SJCRH30 (cell line): ENCODE measurements at regions not wholly inside any gene's neighbourhood (a gene's known extent, or its start where the extent isn't known, plus 50 kb on each side); places are given as distances from the start of the nearest gene placed in this dataset.
"Not testable (repeated sequence)": the region's sequence is repeated elsewhere in the genome, so short reads cannot be mapped to it uniquely, and the experiment has no call there.

Experiments used
- DNase-seq, 2 experiments: peaks; one replicate each; pipeline ENCODE4 v3.0.0-alpha.2; 2015 to 2020
- H3K27ac ChIP-seq: fragments of 250-450 bp; sonication (Bioruptor Pico); 2 replicates; pipeline ENCODE4 v1.5.1; 2020; ENCODE audit warnings: mild to moderate bottlenecking, moderate library complexity
- H3K27me3 ChIP-seq: fragments of 250-450 bp; sonication (Bioruptor Pico); 2 replicates; pipeline ENCODE4 v1.5.1; 2020; ENCODE audit warnings: mild to moderate bottlenecking, moderate library complexity
- H3K36me3 ChIP-seq: fragments of 250-450 bp; sonication (Bioruptor Pico); 2 replicates; pipeline ENCODE4 v1.5.1; 2020; ENCODE audit warnings: mild to moderate bottlenecking, moderate library complexity
- H3K4me1 ChIP-seq: fragments of 250-450 bp; sonication (Bioruptor Pico); 2 replicates; pipeline ENCODE4 v1.5.1; 2020; ENCODE audit warnings: mild to moderate bottlenecking, moderate library complexity
- H3K4me3 ChIP-seq: fragments of 250-450 bp; sonication (Bioruptor Pico); 2 replicates; pipeline ENCODE4 v1.5.1; 2020; ENCODE audit warnings: mild to moderate bottlenecking, moderate library complexity
- H3K9me3 ChIP-seq: fragments of 250-450 bp; sonication (Bioruptor Pico); replicated peaks from 2 replicates; pipeline ENCODE4 v1.5.1; 2020; ENCODE audit warnings: mild to moderate bottlenecking, moderate library complexity

GRCh38 chr5:39559923-39560322 lies 135.1 kb upstream of the DAB2 start:
- Histone ChIP-seq H3K4me3 (no peak overlapping the region), H3K27ac (no peak overlapping the region), H3K4me1 (no peaks in the 10 kb centered on the region), H3K27me3 (peaks cover 6% of the 10 kb centered on the region), H3K36me3 (no peaks in the 10 kb centered on the region), H3K9me3 (no peaks in the 10 kb centered on the region; the same call in 1 of the 2 replicates)
- no peak for DNase-seq

- no peak overlapping the region for H3K27ac ChIP-seq
- H3K27me3 ChIP-seq, result peaks cover 6% of the 10 kb centered on the region
- no peaks in the 10 kb centered on the region for H3K4me1 ChIP-seq
- DNase-seq, result no peak
- H3K9me3 ChIP-seq, result no peaks in the 10 kb centered on the region; the same call in 1 of the 2 replicates
- no peaks in the 10 kb centered on the region for H3K36me3 ChIP-seq
- H3K4me3 ChIP-seq, result no peak overlapping the region
Measured at GRCh38 chr5:39558541-39558940, 133.8 kb upstream of the DAB2 start.

DNA sequence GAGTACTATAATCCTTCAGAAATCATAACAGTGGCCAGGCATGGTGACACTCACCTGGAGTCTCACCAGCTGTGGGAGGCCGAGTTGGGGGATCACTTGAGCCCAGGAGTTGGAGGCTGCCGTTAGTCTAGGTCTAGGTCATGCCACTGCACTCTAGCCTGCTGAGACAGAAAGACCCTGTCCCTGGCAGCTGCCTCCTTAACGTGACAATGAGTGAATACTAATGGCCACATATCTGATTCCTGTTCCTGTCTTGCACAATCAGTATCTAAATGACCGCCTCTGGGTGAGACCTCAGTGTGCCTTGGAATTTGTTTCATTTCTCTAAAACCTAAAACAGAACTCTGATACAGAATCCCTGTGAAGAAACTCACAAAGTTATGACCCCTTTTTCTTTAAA lies 131.0 kb upstream of the DAB2 start:
- Histone ChIP-seq H3K36me3 (no peaks in the 10 kb centered on the region), H3K4me1 (no peaks in the 10 kb centered on the region), H3K27me3 (peaks cover 6% of the 10 kb centered on the region), H3K4me3 (no peak overlapping the region), H3K9me3 (no peaks in the 10 kb centered on the region; the same call in 1 of the 2 replicates), H3K27ac (no peak overlapping the region)
- no peak for DNase-seq

- Histone ChIP-seq H3K27ac (no peak overlapping the region), H3K4me1 (no peaks in the 10 kb centered on the region), H3K9me3 (no peaks in the 10 kb centered on the region), H3K36me3 (no peaks in the 10 kb centered on the region), H3K4me3 (no peak overlapping the region), H3K27me3 (no peaks in the 10 kb centered on the region)
- DNase-seq, result peak; percentile 36 to 82
Measured at GRCh38 chr5:39547553-39548154, 122.9 kb upstream of the DAB2 start.

DNA sequence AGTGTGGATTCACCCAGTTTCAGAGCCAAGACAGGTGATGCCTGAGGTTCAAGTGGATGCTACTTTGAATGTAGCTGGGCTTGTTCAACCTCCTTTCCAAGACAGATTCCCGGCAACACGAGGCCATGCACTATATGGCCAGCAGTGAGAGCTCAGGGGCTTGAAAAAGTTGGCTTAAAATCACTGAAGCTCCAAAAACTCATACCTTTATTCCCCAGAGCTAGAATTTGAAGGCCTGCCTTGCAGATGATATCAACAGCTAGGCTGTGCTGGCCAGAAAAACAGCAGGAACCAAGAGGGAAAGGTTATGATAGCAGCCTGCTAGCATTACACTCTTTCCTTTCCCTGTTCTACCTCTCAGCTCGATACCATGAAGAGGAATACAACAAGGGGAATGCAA lies 120.2 kb upstream of the DAB2 start:
- Histone ChIP-seq H3K4me3 (no peak overlapping the region), H3K27ac (no peak overlapping the region), H3K36me3 (no peaks in the 10 kb centered on the region), H3K27me3 (peaks cover 6% of the 10 kb centered on the region; the same call in 1 of the 2 replicates), H3K4me1 (no peaks in the 10 kb centered on the region; the same call in 1 of the 2 replicates), H3K9me3 (no peaks in the 10 kb centered on the region)
- DNase-seq, result no peak

DNA sequence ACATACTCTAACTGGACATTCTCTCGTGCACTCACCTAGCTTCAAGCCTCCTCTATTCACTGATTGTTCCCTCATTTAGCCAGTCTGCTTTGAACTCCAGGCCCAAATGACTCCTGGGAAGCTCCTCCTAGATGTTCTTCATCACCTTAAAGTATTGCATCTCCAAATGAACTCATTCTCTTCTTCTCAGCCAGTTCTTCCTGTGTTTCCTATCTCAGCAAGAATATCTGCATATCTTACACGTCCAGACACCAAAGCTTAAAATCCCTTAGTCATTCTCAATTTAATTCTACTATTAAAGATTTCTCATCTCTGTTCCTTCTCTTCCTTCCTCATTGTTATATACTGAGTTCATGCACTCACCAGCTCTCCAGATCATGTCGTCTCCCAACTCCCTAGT lies 118.6 kb upstream of the DAB2 start:
- no peak for DNase-seq
- Histone ChIP-seq H3K27ac (no peak overlapping the region), H3K4me3 (no peak overlapping the region), H3K27me3 (peaks cover 6% of the 10 kb centered on the region; the same call in 1 of the 2 replicates), H3K36me3 (no peaks in the 10 kb centered on the region), H3K9me3 (no peaks in the 10 kb centered on the region), H3K4me1 (no peaks in the 10 kb centered on the region; the same call in 1 of the 2 replicates)

- Histone ChIP-seq H3K9me3 (no peaks in the 10 kb centered on the region), H3K4me3 (no peak overlapping the region), H3K4me1 (no peaks in the 10 kb centered on the region; the same call in 1 of the 2 replicates), H3K36me3 (no peaks in the 10 kb centered on the region), H3K27me3 (peaks cover 6% of the 10 kb centered on the region; the same call in 1 of the 2 replicates), H3K27ac (no peak overlapping the region)
- DNase-seq, result no peak
Measured at GRCh38 chr5:39542511-39543285, 117.9 kb upstream of the DAB2 start.

GRCh38 chr5:39541920-39542319 lies 117.1 kb upstream of the DAB2 start:
- Histone ChIP-seq H3K27ac (no peak overlapping the region), H3K9me3 (no peaks in the 10 kb centered on the region), H3K36me3 (no peaks in the 10 kb centered on the region), H3K27me3 (peaks cover 6% of the 10 kb centered on the region; the same call in 1 of the 2 replicates), H3K4me1 (no peaks in the 10 kb centered on the region; the same call in 1 of the 2 replicates), H3K4me3 (no peak overlapping the region)
- peak in 1 of 2 experiments; percentile 21 for DNase-seq

- H3K9me3 ChIP-seq, result no peaks in the 10 kb centered on the region
- no peak overlapping the region for H3K4me3 ChIP-seq
- no peaks in the 10 kb centered on the region for H3K36me3 ChIP-seq
- H3K27me3 ChIP-seq, result peaks cover 6% of the 10 kb centered on the region; the same call in 1 of the 2 replicates
- H3K4me1 ChIP-seq, result no peaks in the 10 kb centered on the region; the same call in 1 of the 2 replicates
- no peak overlapping the region for H3K27ac ChIP-seq
- no peak for DNase-seq
Measured at GRCh38 chr5:39539470-39539869, 114.7 kb upstream of the DAB2 start.

DNA sequence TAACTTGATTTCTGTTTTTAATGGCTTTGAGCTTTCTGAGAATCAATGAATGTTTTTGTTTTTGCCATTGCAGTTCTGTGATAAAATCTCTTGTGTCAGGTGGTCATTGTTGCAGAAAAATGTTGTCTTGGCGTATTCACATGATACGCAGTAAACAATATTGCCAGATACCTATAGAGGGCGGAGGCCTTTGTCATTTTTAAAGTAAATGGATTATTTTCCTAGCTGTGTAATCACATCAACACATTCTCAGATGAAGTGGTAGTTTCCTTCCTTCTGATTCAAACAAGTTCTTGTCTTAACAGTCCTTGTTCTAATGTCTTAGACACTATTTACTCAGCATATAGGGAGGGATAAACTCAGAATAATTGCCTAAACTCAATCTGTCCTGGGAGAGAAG lies 109.9 kb upstream of the DAB2 start:
- no peak overlapping the region for H3K4me3 ChIP-seq
- no peak for DNase-seq
- no peaks in the 10 kb centered on the region for H3K9me3 ChIP-seq
- no peaks in the 10 kb centered on the region for H3K4me1 ChIP-seq
- H3K27ac ChIP-seq, result no peak overlapping the region
- no peaks in the 10 kb centered on the region for H3K27me3 ChIP-seq
- no peaks in the 10 kb centered on the region for H3K36me3 ChIP-seq

DNA sequence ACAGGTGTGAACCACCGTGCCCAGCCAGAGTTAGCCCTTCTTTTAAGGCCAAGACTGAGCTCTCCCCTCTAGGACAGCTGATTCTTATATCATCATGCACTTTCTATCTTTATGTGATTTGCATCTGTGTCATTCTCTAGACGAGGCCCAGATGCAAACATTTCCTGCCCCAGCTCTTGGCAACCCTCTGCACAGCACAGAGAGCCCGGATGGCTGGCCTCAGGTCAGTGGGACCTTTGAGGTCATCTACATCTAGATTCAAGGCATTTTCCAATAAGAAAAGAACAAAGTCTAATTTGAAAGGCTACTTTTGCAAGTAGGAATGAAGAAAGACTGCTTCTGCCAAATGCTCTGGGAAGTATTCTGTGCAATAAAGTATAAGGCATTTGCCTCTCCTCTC lies 109.0 kb upstream of the DAB2 start:
- H3K27me3 ChIP-seq, result no peaks in the 10 kb centered on the region
- no peak overlapping the region for H3K27ac ChIP-seq
- no peak overlapping the region for H3K4me3 ChIP-seq

DNA sequence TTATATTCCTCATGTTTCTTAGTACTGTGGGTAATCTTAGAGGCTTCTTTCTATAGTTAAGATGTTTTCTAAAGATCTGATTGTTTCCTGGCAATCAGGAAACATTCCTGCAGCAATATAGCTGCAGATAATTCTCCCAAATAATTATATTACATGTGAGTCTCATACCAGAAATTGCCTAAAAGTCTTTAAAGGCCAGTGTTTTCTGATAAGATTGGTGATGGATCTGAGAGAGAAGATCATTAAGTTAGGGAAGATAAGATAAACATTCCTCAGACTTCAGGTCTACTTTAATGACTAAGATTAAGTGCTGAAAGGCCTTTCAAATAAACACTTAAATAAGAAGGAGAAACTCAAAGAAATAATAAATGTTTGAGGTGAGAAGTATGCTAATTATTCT lies 107.7 kb upstream of the DAB2 start:
- Histone ChIP-seq H3K27me3 (no peaks in the 10 kb centered on the region), H3K4me1 (no peaks in the 10 kb centered on the region), H3K36me3 (no peaks in the 10 kb centered on the region), H3K27ac (no peak overlapping the region), H3K4me3 (no peak overlapping the region), H3K9me3 (no peaks in the 10 kb centered on the region)
- no peak for DNase-seq

More for the DNA sequence above, 109.0 kb upstream of the DAB2 start:
- Histone ChIP-seq H3K36me3 (no peaks in the 10 kb centered on the region), H3K4me1 (no peaks in the 10 kb centered on the region), H3K9me3 (no peaks in the 10 kb centered on the region)
- no peak for DNase-seq

GRCh38 chr5:39531306-39531705 lies 106.5 kb upstream of the DAB2 start:
- Histone ChIP-seq H3K4me3 (no peak overlapping the region), H3K27ac (no peak overlapping the region), H3K27me3 (no peaks in the 10 kb centered on the region), H3K9me3 (no peaks in the 10 kb centered on the region), H3K36me3 (no peaks in the 10 kb centered on the region), H3K4me1 (no peaks in the 10 kb centered on the region)
- no peak for DNase-seq

- Histone ChIP-seq H3K27me3 (no peaks in the 10 kb centered on the region), H3K4me1 (peaks cover 5% of the 10 kb centered on the region), H3K27ac (no peak overlapping the region), H3K36me3 (no peaks in the 10 kb centered on the region), H3K9me3 (no peaks in the 10 kb centered on the region), H3K4me3 (no peak overlapping the region)
- no peak for DNase-seq
Measured at GRCh38 chr5:39526914-39527477, 102.2 kb upstream of the DAB2 start.

DNA sequence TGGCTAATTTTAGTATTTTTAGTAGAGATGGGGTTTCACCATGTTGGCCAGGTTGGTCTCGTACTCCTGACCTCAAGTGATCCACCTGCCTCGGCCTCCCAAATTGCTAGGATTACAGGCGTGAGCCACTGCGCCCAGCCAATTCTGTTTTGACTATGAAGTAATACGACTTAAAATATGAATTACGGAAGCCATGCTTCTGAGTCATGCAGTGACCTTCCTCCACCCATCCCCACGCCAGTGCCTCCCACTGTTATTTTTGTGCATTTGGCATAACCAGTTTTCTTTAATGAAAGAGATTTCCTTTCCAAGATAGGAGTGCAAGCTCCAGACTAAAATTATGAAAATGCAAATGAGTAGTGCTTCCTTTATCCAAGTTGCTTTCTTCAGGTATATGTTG lies 101.0 kb upstream of the DAB2 start:
- H3K4me3 ChIP-seq, DNase-seq: not testable (repeated sequence)

More for the DNA sequence above, 101.0 kb upstream of the DAB2 start:
- H3K36me3 ChIP-seq, H3K9me3 ChIP-seq, H3K27me3 ChIP-seq, H3K27ac ChIP-seq: not testable (repeated sequence)
- H3K4me1 ChIP-seq, result peaks cover 10% of the 10 kb centered on the region
